Neural cell (in vitro differentiated cells): ENCODE measurements at regions not wholly inside any gene's neighbourhood (a gene's known extent, or its start where the extent isn't known, plus 50 kb on each side); places are given as distances from the start of the nearest gene placed in this dataset.

Experiments
- CTCF ChIP-seq: fragments of 450-650 bp; IDR thresholded peaks from 2 replicates; pipeline ENCODE4 v1.5.1; 2014; ENCODE audit warnings: antibody characterized with exemption, mild to moderate bottlenecking, moderate library complexity; ENCODE audit not compliant: poor library complexity, severe bottlenecking
- EP300 ChIP-seq: fragments of 450-650 bp; conservative IDR thresholded peaks from 2 replicates; pipeline ENCODE4 v1.6.1; 2014; ENCODE audit warnings: antibody characterized with exemption, mild to moderate bottlenecking, moderate library complexity; ENCODE audit not compliant: poor library complexity, severe bottlenecking
- EZH2 ChIP-seq: fragments of 200-600, 300-800 bp; shearing (Covaris generic), sonication (generic); IDR thresholded peaks from 2 replicates; pipeline ENCODE4 v1.6.1; 2014; ENCODE audit warnings: antibody characterized with exemption, low read length, borderline replicate concordance, mild to moderate bottlenecking; ENCODE audit not compliant: insufficient read depth, poor library complexity, severe bottlenecking
- MXI1 ChIP-seq: fragments of 450-650 bp; conservative IDR thresholded peaks from 2 replicates; pipeline ENCODE4 v1.6.1; 2014; ENCODE audit warnings: antibody characterized with exemption, mild to moderate bottlenecking; ENCODE audit not compliant: poor library complexity, severe bottlenecking
- POLR2AphosphoS5 ChIP-seq: IDR thresholded peaks from 2 replicates; pipeline ENCODE4 v1.6.1; 2012
- RAD21 ChIP-seq: fragments of 450-650 bp; conservative IDR thresholded peaks from 2 replicates; pipeline ENCODE4 v1.6.1; 2014; ENCODE audit warnings: antibody characterized with exemption, mild to moderate bottlenecking, moderate library complexity
- REST ChIP-seq: IDR thresholded peaks from 2 replicates; pipeline ENCODE4 v1.6.1; 2012; ENCODE audit warnings: borderline replicate concordance
- SMC3 ChIP-seq: fragments of 450-650 bp; conservative IDR thresholded peaks from 2 replicates; pipeline ENCODE4 v1.6.1; 2014; ENCODE audit warnings: antibody characterized with exemption, mild to moderate bottlenecking, moderate library complexity; ENCODE audit not compliant: poor library complexity

- no peak for TF ChIP-seq POLR2AphosphoS5
- no peak for TF ChIP-seq CTCF
- TF ChIP-seq EZH2: no peak
- TF ChIP-seq MXI1: no peak
- no peak for TF ChIP-seq EP300
- no peak for TF ChIP-seq RAD21
- no peak for TF ChIP-seq REST
- no peak for TF ChIP-seq SMC3
These were observed 961.7 kb upstream of the PIK3C3 start for GRCh38 chr18:40993363-40993762.
